ENCODE measurements at regions not wholly inside any gene's neighbourhood (a gene's known extent, or its start where the extent isn't known, plus 50 kb on each side); places are given as distances from the start of the nearest gene placed in this dataset.

GRCh38 chr21:34289856-34290255 lies 74.0 kb upstream of the KCNE2 start:
- TF ChIP-seq, protein P1, sequence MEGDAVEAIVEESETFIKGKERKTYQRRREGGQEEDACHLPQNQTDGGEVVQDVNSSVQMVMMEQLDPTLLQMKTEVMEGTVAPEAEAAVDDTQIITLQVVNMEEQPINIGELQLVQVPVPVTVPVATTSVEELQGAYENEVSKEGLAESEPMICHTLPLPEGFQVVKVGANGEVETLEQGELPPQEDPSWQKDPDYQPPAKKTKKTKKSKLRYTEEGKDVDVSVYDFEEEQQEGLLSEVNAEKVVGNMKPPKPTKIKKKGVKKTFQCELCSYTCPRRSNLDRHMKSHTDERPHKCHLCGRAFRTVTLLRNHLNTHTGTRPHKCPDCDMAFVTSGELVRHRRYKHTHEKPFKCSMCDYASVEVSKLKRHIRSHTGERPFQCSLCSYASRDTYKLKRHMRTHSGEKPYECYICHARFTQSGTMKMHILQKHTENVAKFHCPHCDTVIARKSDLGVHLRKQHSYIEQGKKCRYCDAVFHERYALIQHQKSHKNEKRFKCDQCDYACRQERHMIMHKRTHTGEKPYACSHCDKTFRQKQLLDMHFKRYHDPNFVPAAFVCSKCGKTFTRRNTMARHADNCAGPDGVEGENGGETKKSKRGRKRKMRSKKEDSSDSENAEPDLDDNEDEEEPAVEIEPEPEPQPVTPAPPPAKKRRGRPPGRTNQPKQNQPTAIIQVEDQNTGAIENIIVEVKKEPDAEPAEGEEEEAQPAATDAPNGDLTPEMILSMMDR (IDR thresholded peaks at IDR 0.05): no peak
- TF ChIP-seq ZFX (IDR thresholded peaks at IDR 0.05; ENCODE audit: borderline replicate concordance): no peak
